ENCODE measurements at regions not wholly inside any gene's neighbourhood (a gene's known extent, or its start where the extent isn't known, plus 50 kb on each side); places are given as distances from the start of the nearest gene placed in this dataset.
A peak's percentile ranks its signal among the peaks of the same experiment; 100 is the strongest.
"Not testable (repeated sequence)": the region's sequence is repeated elsewhere in the genome, so short reads cannot be mapped to it uniquely, and the experiment has no call there.

DNA sequence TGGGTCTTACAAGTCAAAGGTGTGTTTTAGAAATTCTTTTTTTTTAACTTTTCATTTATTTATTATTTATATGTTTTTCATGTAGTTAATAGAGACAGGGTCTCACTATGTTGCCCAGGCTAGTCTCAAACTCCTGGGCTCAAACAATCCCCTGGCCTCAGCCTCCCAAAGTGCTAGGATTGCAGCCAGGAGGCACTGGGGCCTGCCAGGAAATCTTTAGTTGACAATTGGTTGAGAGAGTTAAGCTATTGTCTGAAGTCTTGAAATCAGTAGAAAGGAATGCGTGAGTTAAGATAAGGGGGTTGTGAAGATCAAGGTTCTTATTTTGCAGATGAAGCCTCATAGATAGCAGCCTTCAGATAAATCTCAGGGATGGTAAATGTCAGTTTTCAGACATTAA, 245.4 kb upstream of the GALNT17 start:
- in situ Hi-C loops (cut with HindIII; ENCODE audit: low pct_unique_long_range_greater_than_20kb, low sequenced_read_pairs), result no loop called here
- no peak for TF ChIP-seq JUND (IDR thresholded peaks at IDR 0.05; ENCODE audit: low read depth)
- DNase-seq (ENCODE audit: low read depth in 1 of 2, low spot score in 1 of 2), result no peak

- no peak for DNase-seq (ENCODE audit: low read depth in 1 of 2, low spot score in 1 of 2)
- TF ChIP-seq JUND (IDR thresholded peaks at IDR 0.05; ENCODE audit: low read depth), result no peak
- in situ Hi-C loops (cut with HindIII; ENCODE audit: low pct_unique_long_range_greater_than_20kb, low sequenced_read_pairs), result no loop called here
Observed at GRCh38 chr7:70887186-70887585, 244.8 kb upstream of the GALNT17 start.

DNA sequence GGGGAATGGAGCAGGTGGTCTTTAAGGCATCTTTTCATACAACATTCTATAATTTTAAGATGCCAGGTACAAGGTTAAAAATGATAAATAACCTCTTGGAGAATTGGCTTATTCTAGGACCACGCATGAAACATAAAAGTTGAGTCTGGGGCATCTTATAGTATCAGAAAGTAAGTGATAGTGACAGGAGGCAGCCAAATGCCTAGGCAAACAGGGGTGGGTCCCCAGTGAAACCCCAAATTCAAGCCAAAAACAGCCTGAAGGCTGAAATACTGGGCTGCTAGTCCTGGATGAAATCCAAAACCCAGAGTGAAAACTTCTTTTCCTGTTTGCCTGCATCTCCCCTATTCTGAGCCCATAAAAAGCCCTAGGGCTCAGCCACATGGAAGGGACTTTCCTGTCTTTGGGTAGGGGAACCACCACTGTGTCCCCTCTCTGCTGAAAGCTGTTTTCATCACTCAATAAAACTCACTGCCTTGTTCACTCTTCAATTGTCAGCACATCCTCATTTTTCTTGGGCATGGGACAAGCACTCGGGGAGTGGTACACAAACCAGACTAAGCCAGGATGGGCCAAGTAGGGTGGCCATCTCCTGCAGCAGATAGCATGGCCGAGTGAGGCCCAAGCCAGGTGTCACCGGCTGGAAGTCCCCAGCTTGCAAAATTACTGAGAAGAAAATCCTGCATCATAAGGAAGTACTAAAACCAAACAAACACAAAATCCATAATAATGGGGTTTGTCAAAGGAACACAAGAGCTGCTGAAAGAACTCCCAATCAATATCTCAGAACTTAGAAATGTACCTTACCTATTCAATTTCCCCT, 241.6 kb upstream of the GALNT17 start:
- no peak for DNase-seq (ENCODE audit: low read depth in 1 of 2, low spot score in 1 of 2)
- no peak for TF ChIP-seq JUND (IDR thresholded peaks at IDR 0.05; ENCODE audit: low read depth)
- in situ Hi-C loops (cut with HindIII; ENCODE audit: low pct_unique_long_range_greater_than_20kb, low sequenced_read_pairs), result no loop called here

GRCh38 chr7:70893422-70893821, 238.5 kb upstream of the GALNT17 start:
- no peak for TF ChIP-seq JUND (IDR thresholded peaks at IDR 0.05; ENCODE audit: low read depth)
- in situ Hi-C loops (cut with HindIII; ENCODE audit: low pct_unique_long_range_greater_than_20kb, low sequenced_read_pairs), result no loop called here
- DNase-seq (ENCODE audit: low read depth in 1 of 2, low spot score in 1 of 2), result peak in 1 of 2 experiments; percentile 39

DNA sequence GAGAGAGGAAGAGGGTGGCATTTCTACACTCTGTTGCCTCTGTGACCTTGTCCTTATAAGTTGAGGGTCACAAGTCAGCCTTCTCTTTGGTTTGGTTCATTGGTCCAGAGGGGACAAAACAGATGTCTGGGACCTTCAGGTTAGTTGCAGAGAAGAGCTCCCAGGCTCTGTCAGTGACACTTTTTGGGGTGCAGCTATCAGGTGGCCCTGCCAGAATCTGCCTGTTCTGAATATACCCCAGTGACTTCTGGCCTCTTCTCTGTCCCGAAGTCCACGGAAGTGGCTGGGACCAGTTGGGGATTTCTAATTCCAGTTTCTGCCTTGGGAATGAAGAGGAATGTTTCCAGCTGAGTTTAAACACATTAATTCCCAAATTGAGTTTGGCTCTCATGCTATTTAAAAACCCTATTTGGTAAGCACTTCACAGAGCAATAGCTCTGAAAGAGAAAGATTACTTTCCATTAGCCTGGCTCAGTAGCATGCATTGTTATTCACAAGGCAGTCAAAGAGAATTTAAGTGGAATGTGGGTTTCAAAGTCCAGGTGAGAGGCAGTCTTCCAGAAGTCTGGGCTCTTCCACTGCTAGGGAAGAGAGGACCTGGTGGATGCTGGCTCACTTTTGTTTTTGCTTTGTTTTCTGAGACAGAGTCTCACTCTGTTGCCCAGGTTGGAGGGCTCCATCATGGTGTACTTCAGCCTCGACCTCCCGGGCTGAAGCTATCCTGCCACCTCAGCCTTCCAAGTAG, 237.8 kb upstream of the GALNT17 start:
- in situ Hi-C loops (cut with HindIII; ENCODE audit: low pct_unique_long_range_greater_than_20kb, low sequenced_read_pairs), result no loop called here
- no peak for TF ChIP-seq JUND (IDR thresholded peaks at IDR 0.05; ENCODE audit: low read depth)
- DNase-seq (ENCODE audit: low read depth in 1 of 2, low spot score in 1 of 2), result no peak

GRCh38 chr7:70894799-70895198, 237.1 kb upstream of the GALNT17 start:
- TF ChIP-seq JUND (IDR thresholded peaks at IDR 0.05; ENCODE audit: low read depth), result no peak
- no peak for DNase-seq (ENCODE audit: low read depth in 1 of 2, low spot score in 1 of 2)
- in situ Hi-C loops (cut with HindIII; ENCODE audit: low pct_unique_long_range_greater_than_20kb, low sequenced_read_pairs), result no loop called here

- DNase-seq (ENCODE audit: low read depth in 1 of 2, low spot score in 1 of 2); in situ Hi-C loops (cut with HindIII; ENCODE audit: low pct_unique_long_range_greater_than_20kb, low sequenced_read_pairs): not testable (repeated sequence)
Observed at GRCh38 chr7:70895337-70896200, 236.4 kb upstream of the GALNT17 start.

DNA sequence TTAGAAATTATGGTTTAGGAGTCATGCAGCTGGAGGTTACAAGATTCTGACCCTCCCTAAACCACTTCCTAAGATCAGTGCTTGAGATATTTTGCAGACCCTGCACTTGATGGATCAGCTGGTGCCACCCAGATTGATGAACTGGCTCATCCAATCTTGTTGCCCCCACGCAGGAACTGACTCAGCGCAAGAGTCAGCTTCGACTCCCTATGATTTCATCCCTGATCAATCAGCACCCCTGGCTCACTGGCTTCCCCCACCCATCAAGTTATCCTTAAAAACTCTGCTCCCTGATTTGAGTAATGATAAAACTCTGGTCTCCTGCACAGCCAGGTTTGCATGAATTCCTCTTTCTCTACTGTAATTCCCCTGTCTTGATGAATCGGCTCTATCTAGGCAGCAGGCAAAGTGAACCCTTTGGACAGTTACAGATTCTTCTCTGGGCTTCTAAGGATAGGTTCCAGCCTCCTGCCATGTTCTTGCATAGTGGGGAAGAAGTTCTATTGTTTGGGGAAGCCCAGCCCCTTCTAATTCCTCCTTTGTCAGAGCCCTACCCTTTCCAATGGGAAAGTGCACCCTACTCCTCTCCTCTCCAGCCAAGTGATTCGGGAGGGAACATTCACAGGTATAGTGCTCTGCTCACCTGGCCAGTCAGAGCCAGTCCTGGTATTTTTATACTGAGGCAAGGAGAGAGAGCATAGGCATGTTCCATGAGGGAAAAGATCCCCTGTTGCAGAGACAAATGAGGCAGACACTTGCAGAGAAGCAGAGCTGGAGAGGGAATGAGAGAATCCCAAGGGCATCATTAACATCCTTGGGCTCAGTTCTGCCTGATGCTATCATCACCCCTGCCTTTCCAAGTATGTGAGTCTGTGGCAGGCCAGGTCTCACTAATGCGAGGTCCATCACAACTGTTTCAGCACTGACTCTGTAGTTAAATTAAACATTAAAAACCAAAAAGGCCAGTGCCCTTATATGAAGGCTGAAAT, 224.4 kb upstream of the GALNT17 start:
- in situ Hi-C loops (cut with HindIII; ENCODE audit: low pct_unique_long_range_greater_than_20kb, low sequenced_read_pairs), result no loop called here
- DNase-seq (ENCODE audit: low read depth in 1 of 2, low spot score in 1 of 2), result no peak
- TF ChIP-seq JUND (IDR thresholded peaks at IDR 0.05; ENCODE audit: low read depth), result no peak

DNA sequence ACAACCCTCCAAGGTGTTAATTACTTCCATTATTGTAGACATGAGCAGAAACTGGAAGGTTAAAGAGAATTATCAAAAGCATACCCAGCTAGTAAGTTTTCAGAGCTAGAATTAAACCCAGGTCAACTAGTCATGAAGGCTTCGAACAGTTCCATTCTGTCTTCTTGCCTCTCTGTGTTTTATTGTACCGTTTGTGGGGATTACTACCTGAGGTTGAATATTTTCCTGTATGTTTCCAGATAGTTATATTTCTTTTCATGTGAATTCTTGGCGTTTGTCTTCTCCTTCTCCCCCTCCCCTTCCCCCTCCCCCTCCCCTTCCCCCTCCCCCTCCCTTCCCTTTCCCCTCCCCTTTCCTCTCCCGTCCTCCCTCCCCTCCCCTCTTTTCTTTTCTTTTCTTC, 218.0 kb upstream of the GALNT17 start:
- in situ Hi-C loops (cut with HindIII; ENCODE audit: low pct_unique_long_range_greater_than_20kb, low sequenced_read_pairs), result no loop called here

GRCh38 chr7:70915067-70915466, 216.9 kb upstream of the GALNT17 start:
- in situ Hi-C loops (cut with HindIII; ENCODE audit: low pct_unique_long_range_greater_than_20kb, low sequenced_read_pairs), result no loop called here
- DNase-seq (ENCODE audit: low read depth in 1 of 2, low spot score in 1 of 2), result no peak
- TF ChIP-seq JUND (IDR thresholded peaks at IDR 0.05; ENCODE audit: low read depth), result no peak

More for the DNA sequence above, 218.0 kb upstream of the GALNT17 start:
- no peak for TF ChIP-seq JUND (IDR thresholded peaks at IDR 0.05; ENCODE audit: low read depth)
- no peak for DNase-seq (ENCODE audit: low read depth in 1 of 2, low spot score in 1 of 2)

DNA sequence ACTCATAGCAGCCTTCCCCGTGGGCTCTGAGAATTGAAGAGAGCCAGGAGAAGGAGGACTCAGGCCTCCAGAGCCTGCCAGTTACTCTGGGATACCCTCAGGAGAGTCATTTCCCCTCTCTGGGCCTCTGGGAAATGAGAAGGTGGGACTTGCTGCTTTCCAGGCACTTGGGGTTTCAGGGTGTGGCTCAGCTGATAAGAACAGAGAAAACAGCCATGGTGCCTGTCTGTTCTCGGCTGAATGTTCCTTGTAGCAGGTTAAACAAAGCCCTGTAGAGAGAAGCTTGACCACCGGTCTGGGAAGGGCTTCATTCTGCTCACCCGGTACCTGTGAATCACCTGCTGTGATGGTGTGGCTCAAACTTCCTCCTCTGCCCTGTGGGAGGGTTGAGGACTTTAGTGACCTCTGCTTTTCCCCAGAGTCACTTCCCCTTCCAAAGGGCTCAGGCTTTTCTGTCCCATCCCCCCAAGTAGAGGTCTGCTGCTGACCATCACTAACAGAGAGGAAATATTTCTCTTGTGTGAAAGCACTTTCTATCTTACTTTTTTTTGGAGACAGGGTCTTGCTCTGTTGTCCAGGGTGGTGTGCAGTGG, 212.4 kb upstream of the GALNT17 start:
- TF ChIP-seq JUND (IDR thresholded peaks at IDR 0.05; ENCODE audit: low read depth), result no peak
- no peak for DNase-seq (ENCODE audit: low read depth in 1 of 2, low spot score in 1 of 2)
- in situ Hi-C loops (cut with HindIII; ENCODE audit: low pct_unique_long_range_greater_than_20kb, low sequenced_read_pairs), result no loop called here
